Keratinocyte (primary cell): ENCODE measurements at regions not wholly inside any gene's neighbourhood (a gene's known extent, or its start where the extent isn't known, plus 50 kb on each side); places are given as distances from the start of the nearest gene placed in this dataset.
"Not testable (repeated sequence)": the region's sequence is repeated elsewhere in the genome, so short reads cannot be mapped to it uniquely, and the experiment has no call there.

Experiments
- DNase-seq: peaks from one replicate; pipeline ENCODE4 v3.0.0-alpha.2; 2011; ENCODE audit warnings: low read depth, missing footprints, low spot score
- FAIRE-seq: peaks from 2 replicates; lab custom pipeline; 2011; peaks lifted over from hg19 to GRCh38; lab: Jason Lieb, UNC
- H2AFZ ChIP-seq: 2 replicates; pipeline ENCODE4 v1.6.0; 2012; ENCODE audit warnings: low read length, control low read depth, inconsistent platforms; ENCODE audit not compliant: control insufficient read depth
- H3K27ac ChIP-seq: 2 replicates; pipeline ENCODE4 v1.5.1; 2011; ENCODE audit warnings: low read length; ENCODE audit not compliant: control insufficient read depth, insufficient read depth
- H3K27me3 ChIP-seq: 3 replicates; pipeline ENCODE4 v1.6.0; 2011; ENCODE audit warnings: low read length; ENCODE audit not compliant: control insufficient read depth, insufficient read depth; ENCODE audit errors: extremely low read depth
- H3K36me3 ChIP-seq, 2 experiments: 2 replicates in 1 of 2; 3 replicates in 1 of 2; pipeline ENCODE4 v1.5.1; 2011; ENCODE audit warnings: low read length in 2 of 2, mild to moderate bottlenecking in 1 of 2; ENCODE audit not compliant: control insufficient read depth in 2 of 2, insufficient read depth in 2 of 2; ENCODE audit errors: extremely low read depth in 1 of 2
- H3K4me1 ChIP-seq: 3 replicates; pipeline ENCODE4 v1.5.1; 2011; ENCODE audit warnings: low read length; ENCODE audit not compliant: control insufficient read depth, insufficient read depth; ENCODE audit errors: extremely low read depth
- H3K4me2 ChIP-seq: 3 replicates; pipeline ENCODE4 v1.6.0; 2011; ENCODE audit warnings: low read depth, low read length; ENCODE audit not compliant: control insufficient read depth, insufficient read depth; ENCODE audit errors: extremely low read depth
- H3K4me3 ChIP-seq, 3 experiments: fragments of 200-600 bp in 1 of 3; sonication (generic) in 1 of 3; 2 replicates in 2 of 3; 3 replicates in 1 of 3; pipeline ENCODE4 v1.5.1; 2011 to 2016; ENCODE audit warnings: low read length in 3 of 3, mild to moderate bottlenecking in 3 of 3, control low read depth in 2 of 3, inconsistent platforms in 1 of 3, low read depth in 1 of 3, mixed read lengths in 1 of 3, mixed run types in 1 of 3, moderate library complexity in 1 of 3; ENCODE audit not compliant: control insufficient read depth in 2 of 3, insufficient read depth in 2 of 3; ENCODE audit errors: extremely low read depth in 1 of 3
- H3K79me2 ChIP-seq: 2 replicates; pipeline ENCODE4 v1.6.0; 2012; ENCODE audit warnings: low read length; ENCODE audit not compliant: control insufficient read depth, insufficient read depth
- H3K9ac ChIP-seq: 3 replicates; pipeline ENCODE4 v1.6.0; 2011; ENCODE audit warnings: low read length; ENCODE audit not compliant: control insufficient read depth, insufficient read depth; ENCODE audit errors: extremely low read depth
- H3K9me1 ChIP-seq: 3 replicates; pipeline ENCODE4 v1.6.0; 2011; ENCODE audit warnings: low read length; ENCODE audit not compliant: control insufficient read depth, insufficient read depth; ENCODE audit errors: extremely low read depth
- H3K9me3 ChIP-seq: 2 replicates; pipeline ENCODE4 v1.5.1; 2012; ENCODE audit warnings: low read depth, low read length; ENCODE audit not compliant: control insufficient read depth
- H4K20me1 ChIP-seq: 3 replicates; pipeline ENCODE4 v1.6.0; 2011; ENCODE audit warnings: low read length; ENCODE audit not compliant: control insufficient read depth, insufficient read depth; ENCODE audit errors: extremely low read depth
- CTCF ChIP-seq, 3 experiments: IDR thresholded peaks in 1 of 3; conservative IDR thresholded peaks in 1 of 3; optimal IDR thresholded peaks in 1 of 3; 2 replicates in 2 of 3; 3 replicates in 1 of 3; pipeline versions ENCODE3 to v1.5.1; 2011; ENCODE audit warnings: low read length in 3 of 3, mild to moderate bottlenecking in 3 of 3, moderate library complexity in 2 of 3, control low read depth in 1 of 3, inconsistent platforms in 1 of 3; ENCODE audit not compliant: insufficient read depth in 2 of 3; ENCODE audit errors: extremely low read depth in 1 of 3
- EZH2 ChIP-seq: IDR thresholded peaks from one replicate; pipeline ENCODE4 v1.6.1; 2012; ENCODE audit warnings: inconsistent platforms, mild to moderate bottlenecking, low read length, moderate library complexity
- dilution Hi-C: fragments of 300-500 bp; cut with MboI; formaldehyde crosslinking; loops from one replicate; pipeline ENCODE4 v1.7.0; 2020; ENCODE audit warnings: low sequenced_read_pairs; ENCODE audit not compliant: extremely low pct_ligation_motif_present

DNA sequence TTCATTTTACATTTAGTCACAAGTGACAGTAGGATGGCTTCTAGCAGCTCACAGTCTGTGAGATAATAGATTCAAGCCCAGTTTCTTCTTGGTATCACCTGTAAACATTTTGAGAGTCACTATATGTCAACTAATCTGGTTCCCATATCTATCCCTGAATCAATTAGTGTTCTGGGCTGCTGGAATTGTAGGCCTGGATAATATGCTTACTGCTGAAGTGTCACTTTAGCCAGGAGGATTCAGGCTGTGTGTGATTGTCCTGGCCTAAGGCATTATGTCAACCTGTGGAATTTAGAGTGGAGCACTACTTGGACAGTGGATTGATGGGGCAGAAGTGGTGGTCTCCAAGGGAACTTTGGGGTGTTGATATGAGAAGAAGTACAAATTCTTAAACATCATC, 1071.8 kb upstream of the CITED2 start:
- Histone ChIP-seq H2AFZ (peak overlapping the region; percentile 3), H3K36me3 (no peaks in the 10 kb centered on the region), H3K4me1 (peaks cover 12% of the 10 kb centered on the region), H4K20me1 (no peaks in the 10 kb centered on the region), H3K27ac (no peak overlapping the region), H3K9me1 (no peaks in the 10 kb centered on the region), H3K4me3 (no peak overlapping the region), H3K4me2 (no peak overlapping the region), H3K9me3 (no peaks in the 10 kb centered on the region), H3K79me2 (no peaks in the 10 kb centered on the region), H3K9ac (no peak overlapping the region), H3K27me3 (no peaks in the 10 kb centered on the region)
- dilution Hi-C loops: no loop called here
- no peak for TF ChIP-seq EZH2
- TF ChIP-seq CTCF (optimal IDR thresholded peaks at IDR 0.05 in 1 of 3, IDR thresholded peaks at IDR 0.05 in 1 of 3, conservative IDR thresholded peaks at IDR 0.05 in 1 of 3; ENCODE audit: extremely low read depth in 1 of 3, insufficient read depth in 2 of 3, low read length in 3 of 3): no peak
- DNase-seq (no peak), FAIRE-seq (peak; percentile 17)

DNA sequence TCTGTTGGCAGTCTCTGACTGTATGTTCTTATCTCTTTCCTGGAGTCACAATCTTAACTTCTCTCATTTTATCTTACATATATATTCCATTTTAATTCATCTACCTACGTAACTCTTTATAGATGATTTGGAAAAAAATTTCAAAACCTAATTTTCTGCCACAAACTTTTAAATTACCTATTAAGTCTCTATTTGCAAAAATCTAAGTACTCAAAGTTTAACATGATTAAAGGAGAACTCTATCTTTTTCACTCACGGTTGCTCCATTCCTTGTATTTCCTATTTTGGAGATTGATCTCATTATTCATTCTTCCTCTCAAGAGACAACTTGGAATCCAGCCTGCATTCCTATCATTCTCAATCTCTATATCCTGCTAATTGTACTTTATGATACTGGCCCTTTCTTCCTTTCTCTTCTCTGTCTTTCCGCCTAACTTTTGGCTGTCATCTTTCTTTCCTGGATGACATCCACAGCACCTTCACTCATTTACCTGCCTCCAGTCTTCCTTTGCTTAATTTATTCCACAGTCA, 1071.1 kb upstream of the CITED2 start:
- Histone ChIP-seq H3K4me2 (peak overlapping the region; percentile 27), H3K9me1 (no peaks in the 10 kb centered on the region), H3K79me2 (no peaks in the 10 kb centered on the region), H3K36me3 (no peaks in the 10 kb centered on the region), H3K9me3 (no peaks in the 10 kb centered on the region), H3K27me3 (no peaks in the 10 kb centered on the region), H2AFZ (peak overlapping the region; percentile 37), H3K4me3 (no peak overlapping the region), H3K9ac (no peak overlapping the region), H4K20me1 (no peaks in the 10 kb centered on the region), H3K27ac (no peak overlapping the region), H3K4me1 (peaks cover 12% of the 10 kb centered on the region)
- dilution Hi-C loops: no loop called here
- TF ChIP-seq CTCF (optimal IDR thresholded peaks at IDR 0.05 in 1 of 3, IDR thresholded peaks at IDR 0.05 in 1 of 3, conservative IDR thresholded peaks at IDR 0.05 in 1 of 3; ENCODE audit: extremely low read depth in 1 of 3, insufficient read depth in 2 of 3, low read length in 3 of 3): no peak
- TF ChIP-seq EZH2: no peak
- no peak for DNase-seq
- peak; percentile 79 for FAIRE-seq

DNA sequence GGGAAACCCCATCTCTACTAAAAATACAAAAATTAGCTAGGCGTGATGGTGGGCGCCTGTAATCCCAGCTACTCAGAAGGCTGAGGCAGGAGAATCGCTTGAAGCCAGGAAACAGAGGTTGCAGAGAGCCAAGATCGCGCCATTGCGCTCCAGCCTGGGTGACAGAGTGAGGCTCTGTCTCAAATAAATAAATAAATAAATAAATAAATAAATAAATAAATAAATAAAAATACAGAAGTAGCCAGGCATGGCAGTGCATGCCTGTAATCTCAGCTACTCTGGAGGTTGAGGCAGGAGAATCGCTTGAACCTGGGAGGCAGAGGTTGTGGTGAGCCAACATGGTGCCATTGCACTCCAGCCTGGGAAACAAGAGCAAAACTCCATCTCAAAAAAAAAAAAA, 1068.7 kb upstream of the CITED2 start:
- H3K36me3 ChIP-seq, H4K20me1 ChIP-seq, H3K4me2 ChIP-seq, H3K4me3 ChIP-seq, H3K79me2 ChIP-seq, H3K27ac ChIP-seq, H3K9me1 ChIP-seq, H2AFZ ChIP-seq, dilution Hi-C loops, H3K9me3 ChIP-seq, H3K27me3 ChIP-seq, FAIRE-seq, DNase-seq, H3K9ac ChIP-seq: not testable (repeated sequence)
- peaks cover 16% of the 10 kb centered on the region for H3K4me1 ChIP-seq
